Thoracic aorta (tissue), 2 donors: ENCODE measurements at regions not wholly inside any gene's neighbourhood (a gene's known extent, or its start where the extent isn't known, plus 50 kb on each side); places are given as distances from the start of the nearest gene placed in this dataset.
"Not testable (repeated sequence)": the region's sequence is repeated elsewhere in the genome, so short reads cannot be mapped to it uniquely, and the experiment has no call there.

Experiments
- ATAC-seq: fragments of 150-250 bp; one replicate; pipeline ENCODE4 v1.8.0; 2017; ENCODE audit warnings: low read depth; ENCODE audit not compliant: insufficient number of reproducible peaks, low FRiP score
- DNase-seq: peaks from one replicate; pipeline ENCODE4 v3.0.0-alpha.2; 2020; ENCODE audit warnings: low spot score
- H3K27ac ChIP-seq, 2 donors: fragments of 200-600 bp; sonication (generic); 1 replicate in 1 of 2; 2 replicates in 1 of 2; pipeline ENCODE4 v1.5.1; 2016; ENCODE audit warnings: mild to moderate bottlenecking in 2 of 2, moderate library complexity in 2 of 2
- H3K27me3 ChIP-seq: fragments of 200-600 bp; sonication (generic); replicated peaks from 2 replicates; pipeline ENCODE4 v1.6.0; 2016; ENCODE audit warnings: mild to moderate bottlenecking; ENCODE audit not compliant: insufficient read depth
- H3K36me3 ChIP-seq: fragments of 200-600 bp; sonication (generic); one replicate; pipeline ENCODE4 v1.5.1; 2016
- H3K4me1 ChIP-seq, 2 donors: fragments of 200-600 bp; sonication (generic); 1 replicate in 1 of 2; 2 replicates in 1 of 2; pipeline versions ENCODE4 v1.5.1 to v1.6.0; 2016; ENCODE audit warnings: low read depth in 2 of 2, mild to moderate bottlenecking in 1 of 2; ENCODE audit not compliant: control insufficient read depth in 1 of 2
- H3K4me3 ChIP-seq: fragments of 200-600 bp; sonication (generic); 2 replicates; pipeline ENCODE4 v1.5.1; 2016; ENCODE audit warnings: mild to moderate bottlenecking
- H3K9me3 ChIP-seq: fragments of 200-600 bp; sonication (generic); 2 replicates; pipeline ENCODE4 v1.5.1; 2016
- TF ChIP-seq, protein P1 (sequence below): fragments of 200-600 bp; sonication (generic); IDR thresholded peaks from one replicate; pipeline ENCODE4 v1.5.1; 2019; ENCODE audit warnings: antibody characterized with exemption

DNA sequence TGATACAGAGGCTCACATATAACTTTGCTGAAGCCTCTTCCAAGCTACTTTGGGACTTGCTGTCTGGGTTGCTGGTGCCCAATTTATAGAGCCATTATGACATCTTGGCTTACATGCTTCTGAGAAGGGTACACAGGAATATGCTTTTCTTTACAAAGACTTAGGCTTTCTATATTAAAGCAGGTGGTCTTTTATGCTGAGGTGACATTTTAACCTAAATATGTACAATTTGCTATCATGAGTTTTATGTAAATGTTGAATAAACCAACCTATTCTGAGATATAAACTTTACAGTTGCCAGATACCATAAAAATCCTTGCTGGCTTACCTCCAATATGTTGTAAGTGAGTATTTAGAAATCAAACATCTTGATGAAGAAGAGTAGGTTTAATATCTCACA lies 509.2 kb upstream of the CHD1 start:
- H3K9me3 ChIP-seq = no peaks in the 10 kb centered on the region
- TF ChIP-seq, protein P1, sequence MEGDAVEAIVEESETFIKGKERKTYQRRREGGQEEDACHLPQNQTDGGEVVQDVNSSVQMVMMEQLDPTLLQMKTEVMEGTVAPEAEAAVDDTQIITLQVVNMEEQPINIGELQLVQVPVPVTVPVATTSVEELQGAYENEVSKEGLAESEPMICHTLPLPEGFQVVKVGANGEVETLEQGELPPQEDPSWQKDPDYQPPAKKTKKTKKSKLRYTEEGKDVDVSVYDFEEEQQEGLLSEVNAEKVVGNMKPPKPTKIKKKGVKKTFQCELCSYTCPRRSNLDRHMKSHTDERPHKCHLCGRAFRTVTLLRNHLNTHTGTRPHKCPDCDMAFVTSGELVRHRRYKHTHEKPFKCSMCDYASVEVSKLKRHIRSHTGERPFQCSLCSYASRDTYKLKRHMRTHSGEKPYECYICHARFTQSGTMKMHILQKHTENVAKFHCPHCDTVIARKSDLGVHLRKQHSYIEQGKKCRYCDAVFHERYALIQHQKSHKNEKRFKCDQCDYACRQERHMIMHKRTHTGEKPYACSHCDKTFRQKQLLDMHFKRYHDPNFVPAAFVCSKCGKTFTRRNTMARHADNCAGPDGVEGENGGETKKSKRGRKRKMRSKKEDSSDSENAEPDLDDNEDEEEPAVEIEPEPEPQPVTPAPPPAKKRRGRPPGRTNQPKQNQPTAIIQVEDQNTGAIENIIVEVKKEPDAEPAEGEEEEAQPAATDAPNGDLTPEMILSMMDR = no peak
- H3K36me3 ChIP-seq = no peaks in the 10 kb centered on the region
- no peak for DNase-seq
- H3K4me1 ChIP-seq = no peaks in the 10 kb centered on the region
- H3K27ac ChIP-seq = no peak overlapping the region
- H3K4me3 ChIP-seq = no peak overlapping the region
- H3K27me3 ChIP-seq = no peaks in the 10 kb centered on the region
- ATAC-seq = no peak

GRCh38 chr5:99423396-99423795 lies 494.6 kb upstream of the CHD1 start:
- not testable (repeated sequence) for H3K9me3 ChIP-seq, H3K27ac ChIP-seq, DNase-seq, H3K4me1 ChIP-seq, H3K27me3 ChIP-seq, H3K4me3 ChIP-seq, H3K36me3 ChIP-seq, ATAC-seq

- ATAC-seq, H3K27me3 ChIP-seq, H3K4me3 ChIP-seq, DNase-seq, H3K9me3 ChIP-seq, H3K4me1 ChIP-seq, H3K27ac ChIP-seq, H3K36me3 ChIP-seq: not testable (repeated sequence)
Observed at GRCh38 chr5:99418640-99419039, 489.8 kb upstream of the CHD1 start.

- DNase-seq, ATAC-seq, H3K4me3 ChIP-seq, H3K27me3 ChIP-seq, H3K4me1 ChIP-seq, H3K27ac ChIP-seq, H3K9me3 ChIP-seq, H3K36me3 ChIP-seq: not testable (repeated sequence)
Observed at GRCh38 chr5:99410386-99410785, 481.6 kb upstream of the CHD1 start.

GRCh38 chr5:99404764-99405302 lies 476.0 kb upstream of the CHD1 start:
- H3K4me1 ChIP-seq, H3K27ac ChIP-seq, H3K36me3 ChIP-seq, H3K9me3 ChIP-seq, H3K4me3 ChIP-seq, H3K27me3 ChIP-seq, DNase-seq, ATAC-seq: not testable (repeated sequence)

GRCh38 chr5:99400571-99400970 lies 471.8 kb upstream of the CHD1 start:
- H3K4me3 ChIP-seq, H3K27ac ChIP-seq, H3K36me3 ChIP-seq, DNase-seq, H3K9me3 ChIP-seq, H3K27me3 ChIP-seq, ATAC-seq, H3K4me1 ChIP-seq: not testable (repeated sequence)

DNA sequence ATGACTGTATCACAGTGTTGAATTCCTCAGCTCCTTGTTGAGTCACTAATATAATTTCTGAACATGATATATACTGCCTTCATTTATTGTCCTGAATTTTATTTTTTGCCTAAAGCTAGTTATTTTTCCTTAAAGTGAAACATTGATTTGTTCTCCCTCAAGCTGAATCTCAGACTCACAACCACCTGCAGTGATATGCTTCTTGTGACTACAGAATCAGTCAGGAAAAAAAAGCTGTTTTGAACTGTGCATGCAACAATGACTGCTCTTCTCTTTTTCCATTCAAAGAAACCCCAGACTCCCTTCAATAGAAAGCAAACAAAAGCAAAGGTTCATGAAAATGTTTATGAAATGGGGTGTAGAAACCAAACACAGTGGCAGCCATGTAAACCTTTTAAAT lies 470.2 kb upstream of the CHD1 start:
- Histone ChIP-seq H3K9me3 (no peaks in the 10 kb centered on the region), H3K27me3 (no peaks in the 10 kb centered on the region), H3K27ac (no peak overlapping the region), H3K36me3 (no peaks in the 10 kb centered on the region), H3K4me3 (no peak overlapping the region), H3K4me1 (no peaks in the 10 kb centered on the region)
- no peak for DNase-seq
- TF ChIP-seq, protein P1 = no peak
- ATAC-seq = no peak

DNA sequence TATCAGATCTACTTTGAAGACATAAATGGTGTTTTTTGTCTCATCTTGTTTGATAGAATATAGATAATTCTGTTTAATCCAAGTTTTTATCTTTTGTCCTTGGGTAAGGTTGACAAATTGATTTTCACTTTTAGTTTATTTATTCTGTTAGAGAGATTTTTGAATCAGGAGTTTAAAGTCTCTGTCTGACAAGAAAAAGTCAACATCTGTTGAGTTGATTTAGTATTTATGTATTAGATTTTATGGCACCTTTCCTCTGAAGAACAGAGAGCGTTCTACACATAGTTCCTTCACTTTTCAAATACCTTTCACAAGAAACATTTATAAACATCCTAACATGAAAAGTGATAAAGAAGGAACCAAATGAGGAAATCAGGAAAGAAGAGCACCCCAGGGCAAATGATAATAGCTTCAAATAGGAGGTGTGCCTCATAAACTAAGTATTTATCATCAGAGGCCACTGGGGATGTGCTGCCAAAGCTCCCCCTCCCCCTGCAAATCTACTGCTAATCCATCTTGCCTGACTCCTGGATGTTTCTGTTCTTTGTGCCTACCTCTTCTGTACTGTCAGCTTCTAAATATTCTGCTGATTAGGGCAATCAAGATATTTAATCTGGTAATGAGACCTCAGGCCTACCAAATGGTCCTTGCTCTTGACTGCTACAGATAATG lies 457.7 kb upstream of the CHD1 start:
- Histone ChIP-seq H3K4me3 (no peak overlapping the region), H3K27ac (no peak overlapping the region)
- ATAC-seq = no peak

More for the DNA sequence above, 457.7 kb upstream of the CHD1 start:
- H3K27me3 ChIP-seq = no peaks in the 10 kb centered on the region
- TF ChIP-seq, protein P1 = no peak
- H3K9me3 ChIP-seq = no peaks in the 10 kb centered on the region
- no peaks in the 10 kb centered on the region for H3K4me1 ChIP-seq
- no peaks in the 10 kb centered on the region for H3K36me3 ChIP-seq
- DNase-seq = no peak
